ENCODE measurements at regions not wholly inside any gene's neighbourhood (a gene's known extent, or its start where the extent isn't known, plus 50 kb on each side); places are given as distances from the start of the nearest gene placed in this dataset.

- Histone ChIP-seq H3K27ac (no peak overlapping the region), H3K9me3 (no peaks in the 10 kb centered on the region), H3K27me3 (no peaks in the 10 kb centered on the region), H3K4me3 (no peak overlapping the region), H3K36me3 (no peaks in the 10 kb centered on the region), H3K4me1 (no peaks in the 10 kb centered on the region)
- no peak for DNase-seq
- no peak for TF ChIP-seq POLR2A (IDR thresholded peaks at IDR 0.05)
- TF ChIP-seq, protein P1, sequence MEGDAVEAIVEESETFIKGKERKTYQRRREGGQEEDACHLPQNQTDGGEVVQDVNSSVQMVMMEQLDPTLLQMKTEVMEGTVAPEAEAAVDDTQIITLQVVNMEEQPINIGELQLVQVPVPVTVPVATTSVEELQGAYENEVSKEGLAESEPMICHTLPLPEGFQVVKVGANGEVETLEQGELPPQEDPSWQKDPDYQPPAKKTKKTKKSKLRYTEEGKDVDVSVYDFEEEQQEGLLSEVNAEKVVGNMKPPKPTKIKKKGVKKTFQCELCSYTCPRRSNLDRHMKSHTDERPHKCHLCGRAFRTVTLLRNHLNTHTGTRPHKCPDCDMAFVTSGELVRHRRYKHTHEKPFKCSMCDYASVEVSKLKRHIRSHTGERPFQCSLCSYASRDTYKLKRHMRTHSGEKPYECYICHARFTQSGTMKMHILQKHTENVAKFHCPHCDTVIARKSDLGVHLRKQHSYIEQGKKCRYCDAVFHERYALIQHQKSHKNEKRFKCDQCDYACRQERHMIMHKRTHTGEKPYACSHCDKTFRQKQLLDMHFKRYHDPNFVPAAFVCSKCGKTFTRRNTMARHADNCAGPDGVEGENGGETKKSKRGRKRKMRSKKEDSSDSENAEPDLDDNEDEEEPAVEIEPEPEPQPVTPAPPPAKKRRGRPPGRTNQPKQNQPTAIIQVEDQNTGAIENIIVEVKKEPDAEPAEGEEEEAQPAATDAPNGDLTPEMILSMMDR (IDR thresholded peaks at IDR 0.05), result no peak
Observed at GRCh38 chr16:74034200-74034599, 262.4 kb upstream of the PSMD7 start.

DNA sequence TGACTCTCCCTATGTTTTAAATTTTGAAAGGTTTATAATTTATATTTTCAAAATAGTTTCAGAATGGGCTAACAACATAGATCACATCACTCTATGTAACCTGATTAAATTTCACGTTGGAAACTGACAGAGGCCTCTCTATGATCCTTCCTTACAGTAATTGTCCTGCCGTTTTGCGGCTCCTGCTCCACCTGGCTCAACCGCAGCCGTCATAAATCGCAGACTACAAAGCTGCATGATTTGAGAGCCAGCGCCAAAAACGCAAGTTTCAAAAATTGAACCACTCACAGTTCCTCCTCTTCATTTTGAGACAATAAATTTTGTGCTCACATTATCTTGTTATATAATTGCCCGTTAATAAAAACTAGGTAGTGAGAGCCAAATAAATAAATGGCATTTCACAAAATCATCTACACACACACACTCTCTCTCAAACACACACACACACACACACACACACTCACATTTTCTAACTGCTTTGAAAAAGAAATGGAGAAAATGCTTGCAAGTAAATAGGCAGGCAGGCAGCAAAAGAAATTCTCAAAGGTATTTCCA is 263.1 kb upstream of the PSMD7 start:
- H3K9me3 ChIP-seq, result no peaks in the 10 kb centered on the region
- H3K4me3 ChIP-seq, result no peak overlapping the region
- no peak for DNase-seq
- H3K27me3 ChIP-seq, result no peaks in the 10 kb centered on the region
- H3K27ac ChIP-seq, result no peak overlapping the region
- TF ChIP-seq, protein P1 (IDR thresholded peaks at IDR 0.05), result no peak
- no peak for TF ChIP-seq POLR2A (IDR thresholded peaks at IDR 0.05)
- H3K4me1 ChIP-seq, result no peaks in the 10 kb centered on the region
- H3K36me3 ChIP-seq, result no peaks in the 10 kb centered on the region

GRCh38 chr16:74031551-74031950 is 265.1 kb upstream of the PSMD7 start:
- DNase-seq, result no peak
- no peaks in the 10 kb centered on the region for H3K27me3 ChIP-seq
- no peak overlapping the region for H3K4me3 ChIP-seq
- no peaks in the 10 kb centered on the region for H3K4me1 ChIP-seq
- H3K36me3 ChIP-seq, result no peaks in the 10 kb centered on the region
- no peaks in the 10 kb centered on the region for H3K9me3 ChIP-seq
- no peak overlapping the region for H3K27ac ChIP-seq
- TF ChIP-seq, protein P1 (IDR thresholded peaks at IDR 0.05), result no peak
- no peak for TF ChIP-seq POLR2A (IDR thresholded peaks at IDR 0.05)

GRCh38 chr16:74030000-74030706 is 266.5 kb upstream of the PSMD7 start:
- Histone ChIP-seq H3K27ac (no peak overlapping the region), H3K27me3 (no peaks in the 10 kb centered on the region), H3K9me3 (no peaks in the 10 kb centered on the region), H3K4me3 (no peak overlapping the region), H3K36me3 (no peaks in the 10 kb centered on the region), H3K4me1 (no peaks in the 10 kb centered on the region)
- TF ChIP-seq POLR2A (IDR thresholded peaks at IDR 0.05), result no peak
- TF ChIP-seq, protein P1 (IDR thresholded peaks at IDR 0.05), result no peak
- DNase-seq, result no peak

GRCh38 chr16:74029115-74029792 is 267.4 kb upstream of the PSMD7 start:
- Histone ChIP-seq H3K27me3 (no peaks in the 10 kb centered on the region), H3K36me3 (no peaks in the 10 kb centered on the region), H3K27ac (no peak overlapping the region), H3K4me1 (no peaks in the 10 kb centered on the region), H3K9me3 (no peaks in the 10 kb centered on the region), H3K4me3 (no peak overlapping the region)
- TF ChIP-seq, protein P1 (IDR thresholded peaks at IDR 0.05), result no peak
- TF ChIP-seq POLR2A (IDR thresholded peaks at IDR 0.05), result no peak
- DNase-seq, result no peak
